Eye (tissue), 1 donor: ENCODE measurements at regions not wholly inside any gene's neighbourhood (a gene's known extent, or its start where the extent isn't known, plus 50 kb on each side); places are given as distances from the start of the nearest gene placed in this dataset.
A peak's percentile ranks its signal among the peaks of the same experiment; 100 is the strongest.
"Not testable (repeated sequence)": the region's sequence is repeated elsewhere in the genome, so short reads cannot be mapped to it uniquely, and the experiment has no call there.

Experiments
- DNase-seq: peaks from one replicate; pipeline ENCODE4 v3.0.0-alpha.2; 2015

- DNase-seq: no peak
These were observed 190.5 kb downstream of the TMEM26 start for GRCh38 chr10:61262486-61263261.

GRCh38 chr10:61257956-61258496 lies 195.2 kb downstream of the TMEM26 start:
- DNase-seq: no peak

- no peak for DNase-seq
These were observed 196.0 kb downstream of the TMEM26 start for GRCh38 chr10:61257136-61257535.

GRCh38 chr10:61252326-61252725 lies 200.9 kb downstream of the TMEM26 start:
- not testable (repeated sequence) for DNase-seq

- no peak for DNase-seq
These were observed 202.1 kb downstream of the TMEM26 start for GRCh38 chr10:61251089-61251488.

- no peak for DNase-seq
These were observed 203.1 kb downstream of the TMEM26 start for GRCh38 chr10:61250131-61250530.

GRCh38 chr10:61248013-61248412 lies 205.2 kb downstream of the TMEM26 start:
- no peak for DNase-seq

- peak; percentile 41 for DNase-seq
These were observed 208.9 kb downstream of the TMEM26 start for GRCh38 chr10:61244261-61244775.

- no peak for DNase-seq
These were observed 220.4 kb downstream of the TMEM26 start for GRCh38 chr10:61232780-61233179.

GRCh38 chr10:61225939-61226338 lies 227.2 kb downstream of the TMEM26 start:
- no peak for DNase-seq

GRCh38 chr10:61223576-61223975 lies 229.6 kb downstream of the TMEM26 start:
- DNase-seq: no peak

GRCh38 chr10:61219696-61220095 lies 233.5 kb downstream of the TMEM26 start:
- DNase-seq: no peak

- DNase-seq: no peak
These were observed 235.2 kb downstream of the TMEM26 start for GRCh38 chr10:61217851-61218565.

GRCh38 chr10:61215246-61215645 lies 237.9 kb downstream of the TMEM26 start:
- no peak for DNase-seq

GRCh38 chr10:61211468-61211867 lies 241.7 kb downstream of the TMEM26 start:
- no peak for DNase-seq

- DNase-seq: peak; percentile 69
These were observed 253.1 kb upstream of the RHOBTB1 start for GRCh38 chr10:61197057-61197456.

- DNase-seq: no peak
These were observed 251.2 kb upstream of the RHOBTB1 start for GRCh38 chr10:61195211-61195610.

- DNase-seq: not testable (repeated sequence)
These were observed 248.6 kb upstream of the RHOBTB1 start for GRCh38 chr10:61192589-61192988.

GRCh38 chr10:61192042-61192441 lies 248.1 kb upstream of the RHOBTB1 start:
- no peak for DNase-seq

- DNase-seq: no peak
These were observed 245.9 kb upstream of the RHOBTB1 start for GRCh38 chr10:61189912-61190311.

GRCh38 chr10:61188691-61189090 lies 244.7 kb upstream of the RHOBTB1 start:
- DNase-seq: no peak

- DNase-seq: no peak
These were observed 244.1 kb upstream of the RHOBTB1 start for GRCh38 chr10:61188101-61188500.

- no peak for DNase-seq
These were observed 243.6 kb upstream of the RHOBTB1 start for GRCh38 chr10:61187601-61188000.

GRCh38 chr10:61186408-61186807 lies 242.4 kb upstream of the RHOBTB1 start:
- DNase-seq: no peak
